ENCODE measurements at regions not wholly inside any gene's neighbourhood (a gene's known extent, or its start where the extent isn't known, plus 50 kb on each side); places are given as distances from the start of the nearest gene placed in this dataset.

DNA sequence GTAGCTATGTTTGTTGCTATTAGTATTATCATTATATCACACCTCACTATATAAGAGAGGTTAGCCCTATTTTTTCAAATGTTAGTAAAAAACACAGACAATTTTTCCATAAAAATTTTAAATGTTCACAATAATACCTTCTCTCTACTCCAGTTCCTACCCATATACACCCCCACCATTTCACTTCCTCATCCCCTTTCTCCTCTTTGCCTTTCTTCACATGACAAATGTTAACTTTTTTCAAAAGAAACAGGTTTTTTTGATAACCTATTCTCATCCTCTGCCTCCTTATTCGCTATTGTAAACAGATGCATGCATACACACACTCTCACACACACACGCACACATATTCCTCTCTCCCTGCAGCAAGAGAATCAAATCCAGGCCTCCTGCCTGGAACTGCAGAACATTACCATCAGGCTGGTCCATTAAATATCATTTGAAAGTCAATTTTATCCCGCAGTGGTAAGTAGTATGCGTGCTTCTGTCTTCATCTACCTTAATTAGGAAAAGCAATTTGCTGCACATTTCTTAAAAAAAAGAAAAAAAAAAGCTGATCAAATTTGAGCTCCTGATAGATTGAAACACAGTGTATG is 55.5 kb downstream of the MID1IP1 start:
- no peak for DNase-seq (ENCODE audit: missing footprints)
- ATAC-seq: no peak
- intact Hi-C loops (cut with DNase I): no loop called here

DNA sequence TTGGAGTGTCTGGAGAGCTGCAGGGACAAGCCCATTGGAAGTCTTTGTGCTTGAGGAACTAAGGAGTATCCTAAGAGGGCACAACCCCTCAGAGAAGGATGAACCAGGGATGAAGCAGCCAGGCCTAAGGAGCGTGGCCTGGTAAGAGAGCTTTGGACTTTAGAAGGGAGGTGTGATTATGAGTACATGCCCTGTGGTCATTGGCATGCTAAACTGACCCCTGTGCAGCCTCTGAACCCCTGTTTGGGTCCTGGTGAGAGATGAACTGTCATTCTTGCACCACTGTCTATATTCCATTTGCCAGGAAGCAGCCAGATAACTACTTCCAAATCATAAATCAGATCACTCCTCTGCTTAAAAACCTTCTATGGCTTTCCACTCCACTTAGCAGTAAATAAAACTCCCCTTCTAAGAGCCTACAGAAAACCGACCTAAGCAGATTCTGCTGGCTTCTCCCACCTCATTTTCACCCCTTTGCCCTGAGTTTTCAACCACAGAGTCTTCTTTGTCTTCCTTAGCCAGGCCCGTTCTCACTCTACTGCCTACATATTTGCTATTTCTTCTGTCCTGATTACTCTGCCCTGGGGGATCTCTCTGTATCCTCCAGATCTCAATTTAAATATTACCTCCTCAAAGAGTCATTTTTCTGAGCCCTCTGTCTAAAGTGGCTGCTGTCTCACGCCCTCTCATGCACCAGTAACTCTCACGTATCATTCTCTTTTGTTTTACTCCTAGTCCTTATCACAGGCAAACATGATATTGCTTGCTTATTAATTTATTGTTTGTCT is 56.7 kb downstream of the MID1IP1 start:
- no peak for DNase-seq (ENCODE audit: missing footprints)
- no peak for ATAC-seq
- intact Hi-C loops (cut with DNase I): no loop called here

DNA sequence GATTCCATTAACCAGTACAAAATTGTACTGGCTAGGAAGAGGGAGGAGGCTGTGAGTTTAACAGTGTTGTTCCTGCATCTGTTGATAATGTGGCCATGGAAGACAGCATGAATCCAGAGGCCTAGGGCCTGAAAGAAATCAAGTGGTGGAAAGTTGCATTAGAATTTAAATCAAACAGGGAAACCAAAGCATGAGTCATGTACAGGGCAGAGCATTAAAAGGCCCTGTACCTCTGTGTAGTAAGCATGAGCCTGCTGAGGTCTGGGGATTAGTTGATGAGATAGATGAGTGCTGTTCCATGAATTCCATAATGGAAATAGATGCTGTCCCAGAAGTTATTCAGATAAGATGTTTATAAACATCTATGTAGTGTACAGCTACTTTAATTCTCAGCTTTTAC is 58.3 kb downstream of the MID1IP1 start:
- intact Hi-C loops (cut with DNase I): loop anchor here (10.0 kb wide), 1 partner anchor 55 kb away; no protein-coding TSS in a partner anchor
- DNase-seq (ENCODE audit: missing footprints) (no peak), ATAC-seq (no peak)

GRCh38 chrX:38860106-38861013 is 59.1 kb downstream of the MID1IP1 start:
- no peak for ATAC-seq
- DNase-seq (ENCODE audit: missing footprints): no peak
- intact Hi-C loops (cut with DNase I): loop anchor here (10.0 kb wide), 1 partner anchor 54 kb away; no protein-coding TSS in a partner anchor

DNA sequence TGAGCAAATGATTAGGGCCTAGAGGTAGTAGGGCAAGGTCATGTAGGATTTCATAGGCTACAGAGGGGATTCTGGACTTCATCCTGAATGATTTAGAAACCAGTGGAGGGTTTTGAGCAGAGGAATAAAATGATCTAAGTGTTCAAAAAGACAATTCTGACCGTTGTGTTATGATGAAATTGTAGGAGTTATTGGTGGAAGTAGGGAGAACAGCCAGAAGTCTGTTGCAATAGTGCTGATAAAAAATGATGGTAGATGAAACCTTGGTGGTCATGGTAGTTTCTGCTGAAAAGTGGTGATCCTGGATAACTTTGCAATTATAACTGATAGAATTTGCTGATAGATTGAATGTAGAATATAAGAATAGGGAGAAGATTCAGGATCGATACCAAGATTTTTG is 60.2 kb downstream of the MID1IP1 start:
- intact Hi-C loops (cut with DNase I): loop anchor here (10.0 kb wide), 1 partner anchor 53 kb away; no protein-coding TSS in a partner anchor
- DNase-seq (ENCODE audit: missing footprints) (no peak), ATAC-seq (peak; percentile 67)

DNA sequence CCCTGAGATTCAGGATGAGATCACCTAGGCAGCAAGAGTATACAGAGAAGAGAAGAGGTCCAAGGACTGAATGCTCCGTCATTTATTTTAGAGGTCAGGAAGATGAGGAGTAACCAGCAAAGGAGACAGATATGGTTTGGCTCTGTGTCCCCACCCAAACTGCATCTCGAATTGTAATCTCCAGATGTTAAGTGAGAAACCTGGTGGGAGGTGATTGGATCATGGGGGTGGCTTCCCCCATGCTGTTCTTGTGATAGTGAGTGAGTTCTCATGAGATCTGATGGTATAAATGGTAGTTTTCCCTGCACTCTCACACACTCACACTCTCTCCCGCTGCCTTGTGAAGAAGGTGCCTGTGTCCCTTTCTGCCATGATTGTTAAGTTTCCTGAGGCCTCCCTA is 60.8 kb downstream of the MID1IP1 start:
- no peak for DNase-seq (ENCODE audit: missing footprints)
- intact Hi-C loops (cut with DNase I): loop anchor here (10.0 kb wide), 1 partner anchor 53 kb away; no protein-coding TSS in a partner anchor
- ATAC-seq: no peak

DNA sequence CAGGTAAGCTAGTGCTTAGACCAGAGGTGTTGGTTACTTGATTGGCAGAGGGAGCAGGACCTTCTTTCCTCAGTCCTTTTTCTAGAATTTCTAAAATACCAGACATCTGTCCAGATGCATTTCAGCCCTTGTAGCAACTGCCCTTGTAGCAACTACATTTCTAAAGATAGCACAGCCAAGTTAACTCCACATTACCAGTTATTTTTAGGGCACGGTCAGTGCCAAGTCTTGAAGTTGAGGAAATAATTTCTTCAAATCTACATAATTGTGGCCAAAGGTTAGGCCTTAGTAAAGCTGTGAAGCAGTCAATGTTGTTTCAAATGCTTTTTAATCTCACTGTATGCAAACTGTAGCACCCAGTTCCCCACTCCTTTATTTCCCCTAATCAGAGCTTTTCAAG is 62.9 kb downstream of the MID1IP1 start:
- ATAC-seq (no peak), DNase-seq (ENCODE audit: missing footprints) (no peak)
- intact Hi-C loops (cut with DNase I): loop anchor here (10.0 kb wide), 1 partner anchor 51 kb away; no protein-coding TSS in a partner anchor

- ATAC-seq: no peak
- intact Hi-C loops (cut with DNase I): loop anchor here (10.0 kb wide), 1 partner anchor 46 kb away; no protein-coding TSS in a partner anchor
- DNase-seq (ENCODE audit: missing footprints): no peak
These were observed 67.1 kb downstream of the MID1IP1 start for GRCh38 chrX:38868321-38868720.

DNA sequence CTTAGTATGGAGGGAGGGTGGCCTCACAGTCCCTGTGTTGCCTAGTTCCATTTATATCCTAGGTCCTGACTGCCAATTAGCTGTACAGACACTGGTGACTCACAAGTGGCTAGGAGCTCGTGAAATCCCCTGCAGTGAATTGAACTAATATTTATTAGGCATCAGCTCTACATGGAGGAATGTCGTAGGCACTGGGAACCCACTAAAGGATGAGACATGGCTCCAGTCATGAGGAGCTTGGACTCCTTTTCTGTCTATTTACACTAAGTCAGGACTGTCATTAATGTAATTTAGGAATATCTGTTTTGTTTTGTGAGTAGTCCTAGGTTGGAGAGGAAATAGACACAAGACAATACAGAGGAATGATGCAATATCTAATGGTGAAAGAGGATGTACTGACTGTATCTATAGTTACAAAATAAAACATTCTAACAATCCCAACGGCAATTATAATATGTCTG is 67.7 kb downstream of the MID1IP1 start:
- intact Hi-C loops (cut with DNase I): loop anchor here (10.0 kb wide), 1 partner anchor 46 kb away; no protein-coding TSS in a partner anchor
- peak; percentile 89 for ATAC-seq
- DNase-seq (ENCODE audit: missing footprints): no peak

- intact Hi-C loops (cut with DNase I): no loop called here
- ATAC-seq (no peak), DNase-seq (ENCODE audit: missing footprints) (no peak)
These were observed 69.2 kb downstream of the MID1IP1 start for GRCh38 chrX:38870361-38870895.

DNA sequence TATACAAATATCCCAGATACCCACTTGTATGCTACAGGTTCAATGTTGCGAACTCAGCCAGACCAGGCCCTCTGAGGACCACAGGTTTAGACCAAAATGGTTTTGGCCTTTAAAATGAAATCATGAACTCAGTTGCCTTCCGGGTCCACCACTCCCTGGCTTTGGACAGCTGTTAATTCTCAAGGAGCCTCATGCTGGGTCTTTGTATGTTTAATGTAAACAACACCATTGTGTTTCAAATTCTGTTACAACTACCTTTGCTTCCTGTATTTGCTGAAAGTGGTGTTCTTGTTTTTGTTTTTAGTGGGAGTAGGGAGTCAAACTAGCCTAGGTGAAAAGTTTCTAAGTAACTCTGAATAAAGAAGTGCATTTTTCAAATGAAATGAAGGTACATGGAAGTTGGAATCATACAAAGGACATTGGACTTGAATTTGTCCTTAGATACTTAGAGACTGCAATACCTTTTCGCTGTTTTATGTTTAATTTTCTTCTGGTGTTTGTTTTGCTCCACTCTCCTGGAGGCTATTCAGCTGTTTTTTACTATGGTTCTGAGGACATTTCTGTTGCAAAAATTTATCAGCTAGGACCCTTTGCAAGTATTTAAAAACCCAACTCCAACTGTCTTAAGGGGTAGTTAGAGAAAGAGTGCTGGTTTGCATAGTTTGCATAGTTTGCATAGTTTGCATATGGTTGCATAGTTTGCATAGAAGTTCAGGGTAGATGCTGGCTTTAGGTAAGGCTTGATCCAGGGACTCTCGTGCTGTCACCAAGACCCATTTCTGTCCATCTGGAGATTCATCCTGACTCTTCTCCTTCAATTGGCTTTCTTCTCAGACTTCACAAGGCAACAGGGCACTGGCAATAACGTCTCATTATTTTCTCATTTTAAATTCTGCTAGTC is 70.1 kb downstream of the MID1IP1 start:
- ATAC-seq: no peak
- intact Hi-C loops (cut with DNase I): no loop called here
- no peak for DNase-seq (ENCODE audit: missing footprints)

GRCh38 chrX:38877366-38877765 is 76.1 kb downstream of the MID1IP1 start:
- no peak for DNase-seq (ENCODE audit: missing footprints)
- ATAC-seq: no peak
- intact Hi-C loops (cut with DNase I): no loop called here

DNA sequence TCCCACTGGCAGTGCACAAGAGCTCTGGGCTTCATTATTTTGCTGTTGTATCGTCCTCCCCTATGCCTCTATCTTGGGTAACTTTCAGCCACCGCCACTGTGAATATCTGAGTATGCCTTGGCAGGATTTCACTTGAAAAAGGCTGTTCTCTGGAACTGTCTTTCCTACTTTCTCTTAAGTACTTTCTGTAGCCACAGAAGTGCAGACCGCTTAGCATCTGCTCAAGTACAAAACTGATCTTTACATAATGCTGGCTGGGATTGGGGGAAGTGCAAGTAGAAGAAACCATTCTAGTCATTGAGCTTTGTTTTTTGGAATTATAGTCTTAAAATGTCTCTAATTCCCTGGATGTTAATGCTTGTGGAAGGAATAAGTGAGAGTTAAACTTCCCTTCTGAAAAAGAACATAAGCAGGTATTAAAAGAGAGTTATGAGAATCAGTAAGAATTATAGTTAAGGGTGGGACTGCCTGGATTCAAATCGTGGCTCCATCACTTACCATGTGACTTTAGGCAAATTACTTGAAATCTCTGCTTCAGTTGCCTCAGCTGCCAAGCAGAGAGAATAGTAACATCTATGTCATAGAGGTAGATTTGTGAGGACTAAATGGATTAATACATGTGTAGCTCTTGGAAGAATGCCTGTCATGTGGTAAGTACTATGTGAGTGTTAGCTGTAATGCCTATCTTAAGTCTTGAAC is 77.5 kb downstream of the MID1IP1 start:
- intact Hi-C loops (cut with DNase I): no loop called here
- DNase-seq (ENCODE audit: missing footprints) (no peak), ATAC-seq (no peak)

- intact Hi-C loops (cut with DNase I): no loop called here
- peak; percentile 67 for DNase-seq (ENCODE audit: missing footprints)
- peak; percentile 89 for ATAC-seq
These were observed 78.5 kb downstream of the MID1IP1 start for GRCh38 chrX:38879631-38880220.

DNA sequence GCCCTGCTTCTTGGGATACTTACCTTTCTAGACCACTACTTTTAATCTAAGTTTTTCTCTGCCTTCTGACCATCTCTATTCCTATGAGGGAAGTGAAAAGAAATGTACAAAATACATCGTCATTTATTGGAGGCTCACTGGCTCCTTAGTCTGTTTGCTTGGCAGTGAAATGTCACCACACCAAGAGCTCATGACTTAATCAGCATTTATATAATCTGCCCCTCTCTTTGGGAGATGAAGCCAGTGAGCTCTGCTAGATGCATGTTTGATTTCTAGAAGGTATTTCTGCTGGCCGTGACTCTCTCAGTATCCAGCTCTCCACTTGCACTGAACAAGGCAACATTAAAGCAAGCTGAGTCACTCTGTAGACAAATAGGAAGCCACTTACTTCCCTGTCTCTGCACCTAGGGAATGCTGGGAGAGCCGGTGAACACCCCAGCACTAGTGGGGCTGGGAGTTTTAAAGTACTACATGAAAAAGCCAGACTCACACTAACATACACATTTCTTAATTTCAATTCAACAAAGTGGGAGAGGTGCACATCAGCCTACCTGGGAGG is 79.1 kb downstream of the MID1IP1 start:
- DNase-seq (ENCODE audit: missing footprints): no peak
- intact Hi-C loops (cut with DNase I): no loop called here
- peak; percentile 64 for ATAC-seq

- ATAC-seq: no peak
- intact Hi-C loops (cut with DNase I): no loop called here
- no peak for DNase-seq (ENCODE audit: missing footprints)
These were observed 79.8 kb downstream of the MID1IP1 start for GRCh38 chrX:38881066-38881465.

- DNase-seq (ENCODE audit: missing footprints) (no peak), ATAC-seq (no peak)
- intact Hi-C loops (cut with DNase I): no loop called here
These were observed 80.5 kb downstream of the MID1IP1 start for GRCh38 chrX:38881727-38882126.
